ENCODE measurements at regions not wholly inside any gene's neighbourhood (a gene's known extent, or its start where the extent isn't known, plus 50 kb on each side); places are given as distances from the start of the nearest gene placed in this dataset.

DNA sequence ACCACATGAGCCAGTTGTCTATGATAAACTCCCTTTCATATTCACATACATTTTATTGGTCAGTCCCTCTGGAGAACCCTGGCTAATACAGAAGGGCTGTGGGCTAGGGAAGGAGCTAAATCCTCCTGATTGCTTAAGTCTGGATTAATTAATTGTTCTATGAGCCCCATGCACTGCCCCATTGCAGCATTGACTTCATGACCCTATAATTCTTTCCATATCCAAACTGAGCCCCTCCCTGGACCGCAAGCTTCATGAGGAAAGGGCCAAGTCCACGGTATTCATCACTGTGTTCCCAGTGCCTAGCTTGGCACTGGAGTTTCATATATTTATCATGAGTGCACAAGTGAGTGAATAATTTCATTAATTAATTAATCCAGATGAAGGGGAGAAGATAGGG, 124.0 kb downstream of the MBD2 start:
- no peak overlapping the region for H3K4ac ChIP-seq (ENCODE audit: low read depth, low read length)
- H3K27me3 ChIP-seq (ENCODE audit: control insufficient read depth, insufficient read depth, low read length): no peaks in the 10 kb centered on the region
- intact Hi-C loops (cut with micrococcal nuclease) (no loop called here), in situ Hi-C loops (cut with MboI; ENCODE audit: low sequenced_read_pairs) (no loop called here), dilution Hi-C loops (cut with HindIII; ENCODE audit: low sequenced_read_pairs, unreplicated experiment) (no loop called here)
- H2BK5ac ChIP-seq (ENCODE audit: low read depth, low read length, poor library complexity, severe bottlenecking): no peak overlapping the region
- H4K5ac ChIP-seq (ENCODE audit: low read depth, low read length): no peak overlapping the region
- POLR2A ChIA-PET (ENCODE audit: unreplicated experiment): no interaction called here
- H3K4me3 ChIP-seq (ENCODE audit: insufficient read depth, low read depth, low read length): no peak overlapping the region
- no peak overlapping the region for H2AK5ac ChIP-seq (ENCODE audit: low read depth, low read length)
- H2BK20ac ChIP-seq (ENCODE audit: low read depth, low read length): no peak overlapping the region
- H3K18ac ChIP-seq (ENCODE audit: low read depth, low read length): no peak overlapping the region
- no TSS peak for BruUV-seq (replicated peaks)
- H2BK120ac ChIP-seq (ENCODE audit: low read depth, low read length): no peak overlapping the region
- H3K4me1 ChIP-seq (ENCODE audit: control insufficient read depth, insufficient read depth, low read length): no peaks in the 10 kb centered on the region
- H3K4me2 ChIP-seq (ENCODE audit: low read depth, low read length): no peak overlapping the region
- no peak overlapping the region for H3K56ac ChIP-seq (ENCODE audit: extremely low read depth, insufficient read depth, low read length)
- H3K14ac ChIP-seq (replicated peaks; ENCODE audit: low read depth, low read length): no peak overlapping the region
- DNase-seq: no peak
- H3K9ac ChIP-seq (ENCODE audit: low read depth, low read length): no peak overlapping the region
- H3K79me1 ChIP-seq (ENCODE audit: low read depth in 1 of 2, low read length in 2 of 2): no peaks in the 10 kb centered on the region
- no peak for TF ChIP-seq BHLHE40 (IDR thresholded peaks at IDR 0.05; ENCODE audit: low read depth, low read length)
- no peak for TF ChIP-seq RAD21 (IDR thresholded peaks at IDR 0.05; ENCODE audit: low read length)
- no peak for TF ChIP-seq FOS (IDR thresholded peaks at IDR 0.05; ENCODE audit: low read depth, low read length)
- no peak for TF ChIP-seq RFX5 (IDR thresholded peaks at IDR 0.05; ENCODE audit: low read depth, low read length)
- TF ChIP-seq, protein P1, sequence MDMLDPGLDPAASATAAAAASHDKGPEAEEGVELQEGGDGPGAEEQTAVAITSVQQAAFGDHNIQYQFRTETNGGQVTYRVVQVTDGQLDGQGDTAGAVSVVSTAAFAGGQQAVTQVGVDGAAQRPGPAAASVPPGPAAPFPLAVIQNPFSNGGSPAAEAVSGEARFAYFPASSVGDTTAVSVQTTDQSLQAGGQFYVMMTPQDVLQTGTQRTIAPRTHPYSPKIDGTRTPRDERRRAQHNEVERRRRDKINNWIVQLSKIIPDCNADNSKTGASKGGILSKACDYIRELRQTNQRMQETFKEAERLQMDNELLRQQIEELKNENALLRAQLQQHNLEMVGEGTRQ (IDR thresholded peaks at IDR 0.05; ENCODE audit: low read depth, low read length): no peak
- TF ChIP-seq MAFK (IDR thresholded peaks at IDR 0.05; ENCODE audit: low read depth, low read length): no peak
- no peak for TF ChIP-seq MXI1 (IDR thresholded peaks at IDR 0.05; ENCODE audit: borderline replicate concordance, low read depth, low read length)
- TF ChIP-seq POLR2A (IDR thresholded peaks at IDR 0.05; ENCODE audit: low read depth, low read length): no peak
- no peak for TF ChIP-seq NFE2L2 (IDR thresholded peaks at IDR 0.05; ENCODE audit: low read depth, low read length)
- no peak for TF ChIP-seq CHD1 (IDR thresholded peaks at IDR 0.05; ENCODE audit: low read depth, low read length)
- TF ChIP-seq CEBPB (IDR thresholded peaks at IDR 0.05; ENCODE audit: low read depth, low read length): no peak
- no peak for TF ChIP-seq RCOR1 (IDR thresholded peaks at IDR 0.05; ENCODE audit: insufficient replicate concordance, low read length)
- no peak for TF ChIP-seq MAZ (IDR thresholded peaks at IDR 0.05; ENCODE audit: borderline replicate concordance, low read depth, low read length)
- TF ChIP-seq, protein P2, sequence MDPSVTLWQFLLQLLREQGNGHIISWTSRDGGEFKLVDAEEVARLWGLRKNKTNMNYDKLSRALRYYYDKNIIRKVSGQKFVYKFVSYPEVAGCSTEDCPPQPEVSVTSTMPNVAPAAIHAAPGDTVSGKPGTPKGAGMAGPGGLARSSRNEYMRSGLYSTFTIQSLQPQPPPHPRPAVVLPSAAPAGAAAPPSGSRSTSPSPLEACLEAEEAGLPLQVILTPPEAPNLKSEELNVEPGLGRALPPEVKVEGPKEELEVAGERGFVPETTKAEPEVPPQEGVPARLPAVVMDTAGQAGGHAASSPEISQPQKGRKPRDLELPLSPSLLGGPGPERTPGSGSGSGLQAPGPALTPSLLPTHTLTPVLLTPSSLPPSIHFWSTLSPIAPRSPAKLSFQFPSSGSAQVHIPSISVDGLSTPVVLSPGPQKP (IDR thresholded peaks at IDR 0.05; ENCODE audit: borderline replicate concordance, low read depth, low read length): no peak
- TF ChIP-seq, protein P3, sequence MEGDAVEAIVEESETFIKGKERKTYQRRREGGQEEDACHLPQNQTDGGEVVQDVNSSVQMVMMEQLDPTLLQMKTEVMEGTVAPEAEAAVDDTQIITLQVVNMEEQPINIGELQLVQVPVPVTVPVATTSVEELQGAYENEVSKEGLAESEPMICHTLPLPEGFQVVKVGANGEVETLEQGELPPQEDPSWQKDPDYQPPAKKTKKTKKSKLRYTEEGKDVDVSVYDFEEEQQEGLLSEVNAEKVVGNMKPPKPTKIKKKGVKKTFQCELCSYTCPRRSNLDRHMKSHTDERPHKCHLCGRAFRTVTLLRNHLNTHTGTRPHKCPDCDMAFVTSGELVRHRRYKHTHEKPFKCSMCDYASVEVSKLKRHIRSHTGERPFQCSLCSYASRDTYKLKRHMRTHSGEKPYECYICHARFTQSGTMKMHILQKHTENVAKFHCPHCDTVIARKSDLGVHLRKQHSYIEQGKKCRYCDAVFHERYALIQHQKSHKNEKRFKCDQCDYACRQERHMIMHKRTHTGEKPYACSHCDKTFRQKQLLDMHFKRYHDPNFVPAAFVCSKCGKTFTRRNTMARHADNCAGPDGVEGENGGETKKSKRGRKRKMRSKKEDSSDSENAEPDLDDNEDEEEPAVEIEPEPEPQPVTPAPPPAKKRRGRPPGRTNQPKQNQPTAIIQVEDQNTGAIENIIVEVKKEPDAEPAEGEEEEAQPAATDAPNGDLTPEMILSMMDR (conservative IDR thresholded peaks at IDR 0.05; ENCODE audit: low read depth, low read length): no peak
- no peak for TF ChIP-seq SMC3 (IDR thresholded peaks at IDR 0.05; ENCODE audit: low read depth, low read length)
- no peak overlapping the region for H3K27ac ChIP-seq (ENCODE audit: insufficient read depth, low read length)
- H3K9me3 ChIP-seq (ENCODE audit: control insufficient read depth, insufficient read depth, low read length): no peaks in the 10 kb centered on the region
- H4K20me1 ChIP-seq (ENCODE audit: insufficient read depth, low read length): no peaks in the 10 kb centered on the region
- no peak overlapping the region for H4K8ac ChIP-seq (ENCODE audit: low read depth in 2 of 2, low read length in 2 of 2)
- no peak overlapping the region for H2BK15ac ChIP-seq (ENCODE audit: low read depth, low read length)
- CTCF ChIA-PET: no interaction called here
- no CpG with 5 or more reads among the region's 2 CpGs for WGBS, 2 experiments (ENCODE audit: extremely low coverage in 2 of 2, insufficient read length in 1 of 2)
- no peak overlapping the region for H4K91ac ChIP-seq (ENCODE audit: insufficient read depth, low read depth, low read length)
- no peak overlapping the region for H3K23ac ChIP-seq (ENCODE audit: low read depth, low read length)
- no peak overlapping the region for H2AFZ ChIP-seq (replicated peaks; ENCODE audit: low read length, poor library complexity)
- no peaks in the 10 kb centered on the region for H3K9me1 ChIP-seq (ENCODE audit: insufficient read depth, low read length)
- H2AK9ac ChIP-seq (replicated peaks; ENCODE audit: low read depth, low read length, poor library complexity): no peak overlapping the region
- no peaks in the 10 kb centered on the region for H3K36me3 ChIP-seq (ENCODE audit: control insufficient read depth, insufficient read depth, low read length)
- ATAC-seq (ENCODE audit: low read depth): no peak

All from IMR-90 (cell line).